ENCODE measurements at regions not wholly inside any gene's neighbourhood (a gene's known extent, or its start where the extent isn't known, plus 50 kb on each side); places are given as distances from the start of the nearest gene placed in this dataset.
"Not testable (repeated sequence)": the region's sequence is repeated elsewhere in the genome, so short reads cannot be mapped to it uniquely, and the experiment has no call there.

DNA sequence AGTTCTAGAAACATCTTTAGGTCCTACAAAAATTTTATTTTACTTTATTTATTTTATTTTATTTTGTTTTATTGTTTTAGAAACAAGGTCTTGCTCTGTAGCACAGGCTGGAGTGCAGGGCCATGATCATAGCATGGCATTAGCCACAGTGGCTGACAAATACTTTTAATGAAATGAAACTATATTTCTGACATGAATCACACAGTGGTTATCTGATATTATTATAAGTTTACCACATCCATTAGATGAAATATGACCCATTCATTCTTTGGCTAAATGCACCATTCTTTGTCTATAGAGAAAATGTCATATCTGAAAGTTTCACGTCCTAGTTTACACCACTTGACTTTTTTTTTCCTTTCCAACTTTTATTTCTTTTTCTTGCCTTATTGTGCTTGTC is 613.4 kb upstream of the ADAMTS5 start:
- no peak for DNase-seq

DNA sequence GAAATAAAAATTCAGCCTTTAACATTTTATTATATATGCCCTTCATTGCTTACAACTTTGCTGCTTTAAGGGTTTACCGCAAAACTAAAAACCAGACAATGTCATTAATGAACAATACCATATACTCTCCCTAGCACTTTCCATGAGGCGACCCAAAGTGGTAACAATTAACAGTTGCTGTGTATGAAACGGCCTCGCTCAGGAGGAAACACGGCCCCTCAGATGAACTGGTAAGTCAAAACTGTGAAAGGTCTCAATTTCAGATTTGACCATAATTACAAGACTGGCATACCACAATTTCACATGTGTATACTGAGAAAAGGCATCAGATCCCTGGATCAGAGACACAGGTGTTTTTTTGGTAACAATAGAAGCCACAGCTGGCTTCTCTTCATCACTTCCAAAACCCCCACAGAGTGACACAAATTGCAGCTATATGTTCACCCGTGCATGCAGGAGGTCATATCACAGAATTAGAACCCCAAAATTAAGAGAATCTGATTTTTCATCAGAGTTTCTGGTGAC is 611.9 kb upstream of the ADAMTS5 start:
- DNase-seq, result no peak

DNA sequence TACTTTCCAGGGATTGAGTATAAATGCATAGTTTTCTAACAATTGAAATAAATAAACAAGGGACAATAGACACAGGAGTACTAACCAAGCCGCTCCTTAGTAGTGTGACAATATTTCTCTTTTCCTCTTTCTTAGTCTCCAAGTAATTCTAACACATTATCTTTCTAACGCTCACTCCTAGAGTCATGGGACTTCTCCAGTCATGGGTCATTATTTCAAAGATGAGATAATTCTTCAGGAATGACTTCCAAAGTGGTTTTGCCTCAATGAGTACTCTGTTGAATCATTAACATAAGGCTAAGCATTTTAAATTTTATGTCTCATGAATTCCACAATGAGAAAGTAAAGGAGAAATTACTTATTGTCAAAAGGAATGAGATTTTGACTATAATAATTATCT is 605.8 kb upstream of the ADAMTS5 start:
- DNase-seq, result no peak

DNA sequence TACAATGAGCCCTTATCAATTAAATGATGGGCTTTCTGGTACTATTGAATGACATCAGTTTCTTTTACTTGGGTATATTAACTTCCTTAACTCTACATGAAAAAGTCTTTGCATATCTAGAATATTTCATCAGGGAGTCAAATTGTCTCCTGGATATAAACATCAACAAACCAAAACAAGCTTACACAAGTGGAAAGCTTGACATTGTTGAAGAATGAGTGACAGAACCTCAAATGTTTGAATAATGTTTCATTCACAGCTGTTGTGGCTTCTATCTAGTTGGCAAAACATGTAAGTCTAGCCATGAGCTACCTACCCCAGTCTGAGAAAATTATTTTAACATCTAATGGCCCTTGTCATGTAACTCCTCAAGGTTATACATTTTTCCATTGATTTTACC is 604.8 kb upstream of the ADAMTS5 start:
- no peak for DNase-seq

DNA sequence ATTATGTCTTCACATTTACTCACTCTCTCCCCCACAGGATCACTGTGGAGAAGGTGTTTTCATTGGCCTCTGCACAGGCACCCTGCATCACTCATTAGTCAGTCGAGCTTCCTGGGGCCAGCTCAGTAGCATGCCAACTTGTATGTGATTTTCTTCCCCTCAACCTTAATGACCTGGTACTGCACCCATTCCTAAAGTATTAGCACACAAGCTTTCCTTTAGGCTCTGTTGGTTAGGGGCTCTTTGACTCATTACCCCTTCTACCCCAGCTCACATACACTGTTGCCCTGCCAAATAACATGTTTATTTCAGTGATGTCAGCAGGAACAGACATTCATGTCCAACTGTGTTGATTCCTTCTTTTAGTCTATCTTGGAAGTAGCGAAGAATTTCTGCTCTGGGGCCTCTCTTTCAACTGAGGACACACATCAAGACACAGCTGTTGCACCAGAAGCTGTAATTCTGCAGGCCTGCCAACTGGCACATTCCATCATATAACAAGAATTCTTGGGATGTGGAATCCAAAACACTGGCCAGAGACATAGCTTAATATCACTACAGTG is 603.5 kb upstream of the ADAMTS5 start:
- no peak for DNase-seq

DNA sequence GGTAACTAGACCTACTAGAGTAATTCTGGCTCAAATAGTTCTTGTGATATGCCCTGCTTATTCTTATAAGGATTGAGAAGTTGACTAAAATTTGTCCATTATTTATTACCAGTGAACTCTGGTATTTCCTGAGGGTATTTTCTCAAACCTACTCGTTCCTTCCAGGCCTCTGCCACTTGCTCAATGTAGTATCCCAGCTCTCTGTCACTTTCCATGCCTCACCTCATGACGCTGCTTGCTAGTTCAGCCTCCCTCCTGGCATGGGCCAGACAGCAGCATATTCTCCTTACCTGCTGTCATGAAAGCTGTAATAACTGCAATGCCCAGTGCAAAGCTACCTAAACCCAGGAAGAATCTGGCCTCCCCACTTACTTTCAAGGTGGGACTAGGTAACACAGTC is 602.9 kb upstream of the ADAMTS5 start:
- no peak for DNase-seq

DNA sequence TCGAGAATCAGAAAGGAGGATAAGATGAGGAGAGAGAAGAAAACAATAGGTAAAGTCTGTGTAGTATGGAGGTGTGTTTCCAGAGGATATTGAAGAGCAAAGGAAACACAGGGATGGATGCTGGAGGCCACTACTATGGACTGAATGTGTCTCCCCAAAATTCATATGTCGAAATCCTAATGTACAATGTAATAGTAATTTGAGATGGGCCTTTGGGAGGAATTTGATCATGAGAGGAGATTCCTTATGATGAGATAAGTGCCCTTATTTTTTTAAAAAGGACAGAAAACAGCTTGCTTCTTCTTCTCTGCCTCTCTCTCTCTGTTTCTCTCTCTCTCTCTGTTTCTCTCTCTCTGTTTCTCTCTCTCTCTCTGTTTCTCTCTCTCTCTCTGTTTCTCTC is 602.2 kb upstream of the ADAMTS5 start:
- DNase-seq, result no peak

DNA sequence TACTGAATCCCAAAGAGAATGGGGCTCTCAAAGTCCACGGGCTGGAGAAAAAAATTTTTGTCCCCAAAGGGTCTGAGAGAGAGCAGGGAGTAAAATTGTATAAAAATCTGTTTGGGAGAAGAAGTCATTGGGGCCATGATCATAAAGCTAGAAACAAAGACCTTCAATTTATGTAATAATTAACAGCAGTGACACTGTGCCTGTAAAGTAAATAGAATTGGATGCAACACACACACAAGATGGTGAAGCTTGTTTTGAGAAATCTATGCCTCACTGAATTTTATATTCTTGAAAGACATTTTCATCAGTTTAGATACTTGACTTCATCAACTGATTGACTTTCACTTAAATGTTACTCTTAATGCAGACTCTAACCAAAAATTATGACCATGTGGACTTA is 600.5 kb upstream of the ADAMTS5 start:
- DNase-seq, result no peak

DNA sequence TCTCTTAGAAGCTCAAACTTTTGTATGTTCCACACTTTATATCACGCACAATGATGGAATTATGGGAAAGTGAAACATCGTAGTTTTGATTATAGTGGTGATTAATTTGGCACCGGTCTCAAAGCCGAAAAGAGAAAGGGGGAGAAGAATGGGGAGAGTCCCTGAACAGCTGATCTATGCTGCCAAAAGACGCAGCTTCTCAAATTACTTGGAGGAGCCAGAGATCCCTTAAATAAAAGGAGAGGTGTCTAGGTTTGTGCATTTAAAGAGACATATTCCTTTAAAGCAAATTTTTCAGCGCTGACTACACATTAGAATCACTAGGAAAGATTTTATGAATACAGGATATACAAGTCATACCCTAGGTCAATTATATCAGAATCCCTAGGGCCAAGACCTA is 599.6 kb upstream of the ADAMTS5 start:
- DNase-seq, result no peak

DNA sequence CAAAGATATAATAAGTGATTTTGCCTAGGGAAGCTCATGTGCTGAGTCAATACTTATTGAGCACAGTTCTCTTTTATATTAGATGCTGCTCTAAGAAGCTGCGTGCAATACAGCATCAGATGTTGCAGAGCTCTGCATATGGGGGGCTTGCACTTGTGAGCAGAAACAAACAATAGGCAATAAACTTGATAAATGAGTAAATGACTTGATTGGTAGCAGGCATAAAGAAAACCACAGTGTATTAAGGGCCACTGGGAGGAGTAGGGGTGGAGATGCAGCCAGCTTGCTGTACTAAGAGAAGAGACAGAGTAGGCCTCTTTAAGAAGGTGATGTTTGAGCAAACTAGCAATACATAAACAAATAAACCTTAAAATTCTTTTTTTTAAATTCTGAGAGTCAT is 598.5 kb upstream of the ADAMTS5 start:
- no peak for DNase-seq

DNA sequence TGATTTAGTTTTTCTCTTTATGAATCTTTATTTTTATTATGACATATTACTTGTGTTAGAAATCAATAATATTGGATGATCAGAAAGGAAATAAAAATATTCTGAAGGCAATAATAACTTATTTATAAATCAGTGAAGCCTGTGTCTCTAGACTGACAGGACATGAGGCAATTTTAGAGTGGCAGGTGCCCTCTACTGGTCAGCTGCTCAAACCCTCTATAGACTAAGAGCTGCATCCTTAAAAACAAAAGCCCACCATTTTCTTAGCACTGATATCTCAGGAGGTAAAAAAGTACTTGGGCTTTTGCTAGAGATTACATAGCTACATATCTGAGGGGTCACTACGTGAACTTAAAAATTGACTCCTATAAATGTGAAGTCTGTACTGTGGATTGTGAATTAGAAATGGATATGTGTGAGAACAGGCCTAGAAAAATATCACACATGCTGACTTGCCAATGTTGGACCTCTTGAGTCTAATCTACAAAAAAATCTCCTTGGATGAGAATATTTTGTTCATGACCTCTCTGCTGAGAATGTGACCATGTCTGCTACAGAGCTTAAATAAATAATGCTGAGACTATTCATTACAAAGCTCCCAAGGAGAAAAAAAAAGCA is 597.9 kb upstream of the ADAMTS5 start:
- DNase-seq, result no peak

DNA sequence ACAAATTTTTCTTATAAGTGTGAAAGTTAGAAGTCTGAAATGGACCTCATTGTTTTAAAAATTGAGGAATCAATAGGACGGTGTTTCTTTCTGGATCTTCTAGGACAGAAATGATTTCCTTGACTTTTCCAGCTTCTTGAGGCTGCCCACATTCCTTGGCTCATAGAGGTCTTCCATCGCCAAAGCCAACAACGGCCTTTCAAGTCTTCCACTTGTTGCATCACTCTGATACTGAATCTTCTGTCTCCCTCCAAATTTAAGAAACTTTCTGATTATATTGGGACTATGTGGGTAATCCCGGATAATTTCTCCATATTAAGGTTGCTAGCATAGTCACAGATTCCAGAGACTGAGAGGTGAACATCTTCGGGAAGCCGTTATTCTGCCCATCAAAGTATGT is 595.4 kb upstream of the ADAMTS5 start:
- DNase-seq, result no peak

DNA sequence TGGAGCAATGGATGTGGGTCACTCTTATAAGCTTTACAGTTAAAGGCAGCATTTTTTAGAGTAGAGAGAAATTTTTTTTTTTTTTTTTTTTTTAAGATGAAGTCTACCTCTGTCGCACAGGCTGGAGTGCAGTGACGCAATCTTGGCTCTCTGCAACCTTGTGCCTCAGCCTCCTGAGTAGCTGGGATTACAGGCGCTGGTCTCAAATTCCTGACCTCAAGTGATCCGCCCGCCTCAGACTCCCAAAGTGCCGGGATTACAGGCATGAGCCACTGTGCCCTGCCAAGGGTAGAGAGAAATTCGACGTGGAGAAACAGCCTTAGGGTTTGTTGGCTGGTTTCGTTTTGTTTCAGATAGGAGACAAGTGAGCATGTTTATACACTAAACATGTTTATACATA is 594.2 kb upstream of the ADAMTS5 start:
- DNase-seq, result no peak

DNA sequence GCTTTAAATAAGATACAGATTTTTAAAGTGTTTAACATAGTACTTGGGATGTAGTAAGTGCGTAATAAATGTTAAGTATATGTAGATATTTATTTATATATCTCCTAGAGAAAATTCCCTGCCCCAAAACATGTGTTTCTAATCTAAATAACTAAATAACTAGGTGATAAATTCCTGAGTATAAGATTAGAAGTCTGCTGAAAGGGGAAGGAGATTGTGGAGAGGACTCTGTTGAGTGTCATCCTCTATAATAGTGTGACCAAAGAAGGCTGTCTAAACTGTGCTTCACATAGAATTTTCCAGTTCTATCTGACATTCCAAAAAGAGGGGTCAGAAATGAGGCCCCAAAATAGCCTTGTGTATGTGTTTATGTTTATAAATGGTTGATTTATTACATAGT is 590.5 kb upstream of the ADAMTS5 start:
- no peak for DNase-seq

DNA sequence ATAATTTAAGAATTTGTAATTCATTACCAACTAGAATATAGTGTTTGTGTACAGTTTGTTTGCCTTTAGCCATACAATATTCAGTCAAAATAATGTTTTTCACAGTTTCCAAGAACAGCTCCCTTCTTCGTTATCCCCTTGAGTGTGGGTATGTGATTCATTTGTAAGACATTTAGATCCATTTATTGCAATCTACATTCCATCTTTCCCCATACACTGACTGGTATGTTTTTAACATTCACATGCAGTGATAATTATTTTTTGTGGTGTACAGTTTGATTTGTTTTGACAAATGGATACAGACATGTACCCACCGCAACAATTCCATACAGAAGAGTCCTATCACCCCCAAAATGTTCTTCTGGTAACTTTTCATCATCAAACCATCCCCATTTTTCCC is 589.1 kb upstream of the ADAMTS5 start:
- no peak for DNase-seq

DNA sequence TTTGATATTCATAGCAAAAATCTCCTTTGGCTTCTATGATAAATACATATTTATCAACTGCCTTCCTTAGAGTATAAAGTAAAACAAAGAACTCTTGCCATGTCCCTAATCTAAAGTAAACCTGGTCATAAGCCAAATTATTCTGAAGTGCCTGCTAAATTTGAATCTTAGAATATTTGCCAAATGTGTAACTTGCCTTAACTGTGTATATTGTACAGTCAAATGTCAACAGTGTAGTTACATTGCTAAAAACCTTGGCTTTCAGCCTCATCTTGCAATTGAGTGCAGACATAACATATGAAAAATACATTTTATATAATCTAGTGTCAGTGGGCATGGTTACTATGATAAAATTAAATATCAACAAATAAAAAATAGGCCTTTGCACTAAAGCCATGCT is 583.4 kb upstream of the ADAMTS5 start:
- DNase-seq, result no peak

DNA sequence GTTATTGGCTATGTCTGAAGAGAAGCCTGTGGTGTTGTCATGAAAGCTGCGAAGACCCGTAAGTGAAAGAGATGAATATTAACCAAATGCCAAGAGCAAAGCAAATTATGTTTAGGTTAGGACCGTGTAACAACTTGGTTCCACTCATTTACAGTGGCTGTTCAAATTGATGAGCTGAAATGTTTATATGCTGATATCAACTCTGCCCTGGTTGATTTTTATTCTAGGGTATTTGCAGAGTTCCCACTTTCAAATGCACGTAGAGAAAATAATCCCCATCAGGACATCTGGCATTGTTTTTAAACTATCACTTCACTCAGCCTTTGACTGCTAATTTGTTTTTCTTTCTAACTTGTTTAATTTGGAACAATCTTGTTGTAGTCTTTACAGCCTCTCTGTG is 581.6 kb upstream of the ADAMTS5 start:
- no peak for DNase-seq

DNA sequence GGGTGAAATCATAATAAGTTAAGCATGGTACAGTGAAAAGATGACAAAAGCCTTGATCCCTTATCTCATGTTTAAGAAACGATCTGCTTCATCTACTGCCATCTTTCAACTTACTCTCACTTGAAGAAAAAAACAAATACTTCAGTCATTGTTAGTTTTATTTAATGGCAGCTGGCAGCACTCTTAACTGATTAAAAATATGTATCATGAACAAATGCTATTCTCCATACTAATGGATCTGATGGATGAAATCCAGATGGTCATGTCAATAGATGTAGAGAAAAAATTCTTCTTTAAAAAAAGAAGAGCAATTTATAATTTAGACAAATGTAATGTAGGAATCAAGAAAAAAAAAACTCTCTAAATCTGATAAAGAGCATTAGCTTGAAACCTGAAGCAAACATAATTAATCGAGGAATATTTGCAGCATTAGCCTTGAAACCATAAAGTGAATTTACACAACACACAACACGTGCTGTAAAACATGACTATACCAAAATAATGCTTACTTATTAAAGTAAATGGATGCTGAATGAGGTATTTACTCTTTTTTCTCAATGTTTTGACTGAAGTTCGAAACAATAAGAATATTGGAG is 579.0 kb upstream of the ADAMTS5 start:
- no peak for DNase-seq

DNA sequence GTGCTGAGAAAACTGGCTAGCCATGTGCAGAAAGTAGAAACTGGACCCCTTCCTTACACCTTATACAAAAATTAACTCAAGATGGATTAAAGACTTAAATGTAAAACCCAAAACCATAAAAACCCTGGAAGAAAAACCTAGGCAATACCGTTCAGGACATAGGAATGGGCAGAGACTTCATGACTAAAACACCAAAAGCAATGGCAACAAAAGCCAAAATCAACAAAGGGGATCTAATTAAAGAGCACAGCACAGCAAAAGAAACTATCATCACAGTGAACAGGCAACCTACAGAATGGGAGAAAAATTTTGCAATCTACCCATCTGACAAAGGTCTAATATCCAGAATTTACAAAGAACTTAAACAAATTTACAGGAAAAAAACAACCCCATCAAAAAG is 575.2 kb upstream of the ADAMTS5 start:
- not testable (repeated sequence) for DNase-seq

DNA sequence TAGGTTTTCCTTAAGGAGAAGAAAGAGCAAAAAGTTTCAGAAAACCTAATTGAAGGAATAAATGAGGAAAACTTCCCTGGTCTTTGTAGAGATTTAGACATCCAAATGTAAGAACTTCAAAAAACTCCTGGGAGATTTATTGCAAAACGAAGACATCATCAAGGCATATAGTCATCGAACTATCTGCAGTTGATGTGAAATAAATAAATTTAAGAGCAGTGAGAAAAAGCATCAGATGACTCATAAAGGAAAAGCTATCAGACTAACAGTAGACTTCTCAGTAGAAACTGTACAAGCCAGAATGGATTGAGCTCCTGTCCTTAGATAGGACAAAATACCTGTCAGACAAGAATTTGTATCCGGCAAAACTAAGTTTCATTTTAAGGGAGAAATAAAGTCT is 569.4 kb upstream of the ADAMTS5 start:
- no peak for DNase-seq

DNA sequence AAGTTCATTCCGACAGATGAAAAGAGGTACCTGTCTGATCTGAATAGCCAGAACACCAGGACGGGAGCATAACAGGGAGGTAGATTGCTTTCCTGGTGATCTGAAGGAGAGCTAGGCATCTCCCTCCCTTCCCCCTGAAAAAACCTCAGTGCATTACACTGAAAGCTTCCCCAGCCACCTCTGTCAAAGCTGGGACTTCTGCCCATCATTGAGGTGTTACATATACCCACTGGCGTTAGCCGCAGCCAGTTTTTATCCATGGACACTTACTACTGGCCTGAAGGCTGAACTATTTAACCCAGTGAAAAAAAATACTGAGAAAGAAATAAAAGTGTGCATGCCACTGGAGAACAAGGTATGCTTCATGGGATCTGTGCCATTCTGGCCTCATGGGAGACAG is 568.3 kb upstream of the ADAMTS5 start:
- no peak for DNase-seq

DNA sequence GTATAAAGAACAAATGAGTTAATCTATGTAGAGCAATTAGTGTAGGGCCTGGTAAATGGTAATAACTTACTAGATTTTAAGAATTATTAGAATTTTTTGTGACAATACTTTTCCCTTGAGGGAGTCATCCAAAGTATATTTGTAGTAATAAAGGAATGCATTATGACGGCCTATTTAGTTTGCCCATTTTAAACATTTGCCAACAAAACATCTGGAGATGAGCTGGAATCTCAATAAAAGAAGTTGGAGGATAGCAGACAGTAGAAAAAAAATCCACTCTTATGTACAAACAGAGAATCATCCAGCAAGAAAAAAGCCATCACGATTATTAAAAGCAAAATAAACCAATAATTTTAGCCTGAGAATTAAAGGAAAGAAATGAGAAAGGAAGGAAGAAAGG is 567.3 kb upstream of the ADAMTS5 start:
- DNase-seq, result no peak

DNA sequence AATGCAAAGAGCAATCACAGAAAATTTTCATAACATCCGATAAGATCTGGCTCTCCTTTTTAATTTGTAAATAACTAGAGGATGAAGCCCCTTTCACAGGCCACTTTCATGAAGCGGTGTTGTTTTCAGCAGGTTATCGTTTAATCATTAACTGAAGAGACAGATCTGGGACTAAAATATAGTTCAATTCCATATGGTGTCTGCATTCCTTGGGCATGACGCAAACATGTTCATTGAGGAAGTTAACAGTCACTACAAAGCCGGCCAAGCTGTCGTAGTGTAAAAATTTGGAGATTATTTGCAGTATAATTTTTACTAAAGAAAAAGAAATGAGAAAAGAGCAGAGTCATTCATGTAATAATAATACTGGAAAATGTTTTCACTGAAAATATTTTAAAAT is 565.2 kb upstream of the ADAMTS5 start:
- DNase-seq, result no peak

DNA sequence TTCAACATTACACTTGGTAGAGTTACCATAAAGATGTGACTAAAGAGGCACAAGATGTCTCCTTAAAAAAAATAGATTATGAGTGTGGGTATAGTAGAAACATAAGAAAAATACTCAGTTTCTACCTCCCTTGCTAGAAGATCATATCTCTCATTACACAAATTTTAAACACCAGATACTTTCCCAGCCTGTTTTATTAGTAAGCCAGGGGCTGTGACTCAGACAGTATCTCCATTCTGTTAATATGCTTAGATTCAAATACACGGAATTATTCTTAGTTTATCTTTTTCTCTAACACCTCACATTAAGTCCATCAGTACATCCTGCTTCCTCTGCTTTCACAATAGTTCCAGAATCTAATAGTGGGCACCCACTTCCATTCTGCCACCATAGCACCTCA is 561.8 kb upstream of the ADAMTS5 start:
- DNase-seq, result no peak

DNA sequence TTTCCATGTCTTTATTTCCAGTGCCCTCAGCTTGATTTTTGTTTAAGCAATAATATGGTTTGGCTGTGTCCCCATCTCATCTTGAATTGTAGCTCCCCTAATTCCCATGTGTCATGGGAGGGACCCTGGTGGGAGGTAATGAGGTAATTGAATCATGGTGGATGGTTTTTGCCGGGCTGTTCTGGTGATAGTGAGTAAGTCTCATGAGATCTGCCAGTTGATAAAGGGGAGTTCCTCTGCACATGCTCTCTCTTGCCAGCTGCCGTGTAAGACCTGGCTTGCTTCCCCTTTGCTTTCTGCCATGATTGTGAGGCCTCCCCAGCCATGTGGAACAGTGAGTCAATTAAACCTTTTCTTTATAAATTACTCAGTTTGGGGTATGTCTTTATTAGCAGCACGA is 559.6 kb upstream of the ADAMTS5 start:
- DNase-seq, result no peak
